HepG2 (cell line): ENCODE measurements at regions not wholly inside any gene's neighbourhood (a gene's known extent, or its start where the extent isn't known, plus 50 kb on each side); places are given as distances from the start of the nearest gene placed in this dataset.

ENCODE experiments used
- ATAC-seq: fragments of 200-7000 bp; cut with Tn5 transposase; 3 replicates; pipeline ENCODE4 v1.9.1; 2020; ENCODE audit warnings: mild to moderate bottlenecking, moderate library complexity
- BruUV-seq: library from RNA; stranded (reverse); fragments of 400-500 nt; replicated peaks from 2 replicates; lab custom pipeline; 2021; lab: Mats Ljungman, UMichigan
- CTCF ChIA-PET: fragments of 300-600 bp; formaldehyde crosslinking; extraction: SDS; loops from one replicate; lab custom pipeline; 2021; ENCODE audit warnings: low total read pairs, inconsistent platforms, low intra/inter-chr PET ratio; lab: Yijun Ruan, JAX
- POLR2A ChIA-PET: fragments of 350-600 bp; sonication (Branson Sonifier 250); formaldehyde crosslinking; loops from one replicate; lab custom pipeline; 2020; ENCODE audit warnings: antibody characterized with exemption, inconsistent platforms; lab: Yijun Ruan, JAX
- DNase-seq: peaks from one replicate; pipeline ENCODE4 v3.0.0-alpha.2; 2015; ENCODE audit warnings: low spot score
- FAIRE-seq: peaks from 3 replicates; lab custom pipeline; 2011; peaks lifted over from hg19 to GRCh38; lab: Jason Lieb, UNC
- H2AFZ ChIP-seq: one replicate; pipeline ENCODE4 v1.6.1; 2011; ENCODE audit warnings: low read length, inconsistent platforms
- H3K27ac ChIP-seq: fragments of 300-600 bp; 3 replicates; pipeline ENCODE4 v1.8.0; 2011; ENCODE audit warnings: mixed run types, mild to moderate bottlenecking, mixed read lengths, low read length, inconsistent platforms; ENCODE audit not compliant: insufficient read depth; ENCODE audit errors: extremely low read length
- H3K27me3 ChIP-seq, 2 experiments: fragments of 200-600 bp in 1 of 2; 2 replicates in 1 of 2; 3 replicates in 1 of 2; pipeline versions ENCODE4 v1.6.0 to v1.8.0; 2011; ENCODE audit warnings: low read length in 2 of 2, mild to moderate bottlenecking in 2 of 2, moderate library complexity in 2 of 2, inconsistent platforms in 1 of 2; ENCODE audit not compliant: insufficient read depth in 2 of 2, control insufficient read depth in 1 of 2
- H3K36me3 ChIP-seq, 2 experiments: fragments of 200-600 bp in 1 of 2; replicated peaks in 1 of 2; 2 replicates in 1 of 2; 3 replicates in 1 of 2; pipeline versions ENCODE4 v1.5.1 to v1.8.0; 2011; ENCODE audit warnings: low read length in 2 of 2, inconsistent platforms in 1 of 2; ENCODE audit not compliant: insufficient read depth in 2 of 2, control insufficient read depth in 1 of 2
- H3K4me1 ChIP-seq: 2 replicates; pipeline ENCODE4 v1.5.1; 2012; ENCODE audit warnings: low read length, inconsistent platforms; ENCODE audit not compliant: insufficient read depth
- H3K4me2 ChIP-seq: 2 replicates; pipeline ENCODE4 v1.6.0; 2011; ENCODE audit warnings: low read depth, low read length, inconsistent platforms
- H3K4me3 ChIP-seq, 3 experiments: fragments of 200-600 bp in 1 of 3; sonication (generic), shearing (Covaris generic) in 1 of 3; replicated peaks in 1 of 3; 2 replicates each; pipeline ENCODE4 v1.5.1; 2011 to 2016; ENCODE audit warnings: low read length in 3 of 3, inconsistent platforms in 2 of 3, low read depth in 2 of 3, mild to moderate bottlenecking in 2 of 3, control low read depth in 1 of 3, mixed read lengths in 1 of 3; ENCODE audit not compliant: insufficient read depth in 1 of 3
- H3K79me2 ChIP-seq: one replicate; pipeline ENCODE4 v1.6.1; 2011; ENCODE audit warnings: low read length, inconsistent platforms; ENCODE audit not compliant: insufficient read depth
- H3K9ac ChIP-seq: 2 replicates; pipeline ENCODE4 v1.6.0; 2011; ENCODE audit warnings: mild to moderate bottlenecking, low read depth, low read length, inconsistent platforms; ENCODE audit not compliant: insufficient read depth
- H3K9me3 ChIP-seq: 2 replicates; pipeline ENCODE4 v1.5.1; 2012; ENCODE audit warnings: mild to moderate bottlenecking, low read length
- H4K20me1 ChIP-seq: 2 replicates; pipeline ENCODE4 v1.6.0; 2011; ENCODE audit warnings: inconsistent platforms, mild to moderate bottlenecking, low read length, moderate library complexity; ENCODE audit not compliant: insufficient read depth
- E2F1 ChIP-seq: sonication (generic); formaldehyde crosslinking; IDR thresholded peaks from 2 replicates; pipeline ENCODE4 v1.5.0; 2020; ENCODE audit warnings: missing genetic modification reagents
- FOXC1 ChIP-seq: sonication (generic); formaldehyde crosslinking; IDR thresholded peaks from 2 replicates; pipeline ENCODE4 v1.8.0; 2022; ENCODE audit warnings: mild to moderate bottlenecking, missing genetic modification reagents, borderline replicate concordance
- GTF2F1 ChIP-seq: fragments of 150-350 bp; IDR thresholded peaks from 2 replicates; pipeline ENCODE4 v1.6.1; 2014; ENCODE audit warnings: low read length
- GTF3A ChIP-seq: sonication (generic); formaldehyde crosslinking; conservative IDR thresholded peaks from 2 replicates; pipeline ENCODE4 v1.4.0; 2020; ENCODE audit warnings: mild to moderate bottlenecking, missing genetic modification reagents
- THAP7 ChIP-seq: sonication (generic); formaldehyde crosslinking; IDR thresholded peaks from 2 replicates; pipeline ENCODE4 v1.8.1; 2023; ENCODE audit warnings: mild to moderate bottlenecking, missing genetic modification reagents
- YEATS4 ChIP-seq: sonication (generic); formaldehyde crosslinking; IDR thresholded peaks from 2 replicates; pipeline ENCODE4 v1.4.0; 2020; ENCODE audit warnings: missing genetic modification reagents, borderline replicate concordance
- ZFX ChIP-seq: sonication (generic); formaldehyde crosslinking; IDR thresholded peaks from 2 replicates; pipeline ENCODE4 v1.4.0; 2020; ENCODE audit warnings: mild to moderate bottlenecking, low read depth, missing genetic modification reagents, moderate library complexity
- ZMYM3 ChIP-seq: sonication (generic); formaldehyde crosslinking; IDR thresholded peaks from 2 replicates; pipeline ENCODE4 v1.5.1; 2020; ENCODE audit warnings: mild to moderate bottlenecking, missing genetic modification reagents
- ZNF232 ChIP-seq: sonication (generic); formaldehyde crosslinking; IDR thresholded peaks from 2 replicates; pipeline ENCODE4 v1.4.0; 2020; ENCODE audit warnings: missing genetic modification reagents, borderline replicate concordance
- ZNF547 ChIP-seq: sonication (generic); formaldehyde crosslinking; IDR thresholded peaks from 2 replicates; pipeline ENCODE4 v1.5.1; 2020; ENCODE audit warnings: mild to moderate bottlenecking, missing genetic modification reagents
- ZNF878 ChIP-seq: sonication (generic); formaldehyde crosslinking; IDR thresholded peaks from 2 replicates; pipeline ENCODE4 v1.8.1; 2023; ENCODE audit warnings: mild to moderate bottlenecking, missing genetic modification reagents, moderate library complexity
- WGBS: methylation state at CpG from one replicate; pipeline ENCODE4 v1.1.6; 2017; ENCODE audit warnings: low lambda C conversion rate; 5-methylcytosine and 5-hydroxymethylcytosine counted together
- in situ Hi-C: cut with HindIII; loops from 2 replicates; pipeline ENCODE4 v1.10.0; 2017; ENCODE audit warnings: low pct_unique_long_range_greater_than_20kb; ENCODE audit not compliant: extremely low pct_ligation_motif_present
- intact Hi-C: fragments of 100-400 bp; cut with micrococcal nuclease; formaldehyde crosslinking; loops from one replicate; pipeline ENCODE4 v1.10.0; 2022; ENCODE audit not compliant: unreplicated experiment
- TF ChIP-seq, protein P1 (sequence below): sonication (generic); formaldehyde crosslinking; IDR thresholded peaks from 2 replicates; pipeline ENCODE4 v1.8.1; 2022; ENCODE audit warnings: mild to moderate bottlenecking, missing genetic modification reagents
- TF ChIP-seq, protein P2 (sequence below): sonication (generic); formaldehyde crosslinking; IDR thresholded peaks from 2 replicates; pipeline ENCODE4 v1.8.0; 2022; ENCODE audit warnings: missing genetic modification reagents, mild to moderate bottlenecking, moderate library complexity, borderline replicate concordance
- TF ChIP-seq, protein P3 (sequence below): sonication (generic); formaldehyde crosslinking; IDR thresholded peaks from 2 replicates; pipeline ENCODE4 v1.4.0; 2020; ENCODE audit warnings: missing genetic modification reagents

GRCh38 chr10:28147706-28148105 is 148.8 kb upstream of the ODAD2 start (continued):
- no peak for TF ChIP-seq E2F1 (CRISPR knock-in tag)

DNA sequence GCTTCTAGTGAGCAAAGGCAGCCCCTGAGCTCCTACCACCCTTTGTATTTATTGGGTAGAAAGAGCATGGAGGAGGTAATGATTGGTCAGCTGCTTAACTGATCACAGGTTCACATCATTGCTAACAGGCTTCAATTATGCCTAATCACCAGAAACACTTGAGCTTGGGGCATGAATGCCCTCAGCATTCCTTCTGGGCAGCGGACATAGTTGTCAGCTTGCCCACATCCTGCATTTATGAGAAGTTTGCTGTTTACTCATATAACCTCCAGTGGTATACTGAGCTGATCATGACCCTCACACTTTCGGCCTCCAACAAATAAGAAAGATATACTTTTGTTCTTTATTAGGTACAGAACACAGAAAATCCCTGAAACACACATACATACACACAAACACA is 140.3 kb upstream of the ODAD2 start:
- Histone ChIP-seq H3K9me3 (peaks cover 18% of the 10 kb centered on the region), H3K4me1 (no peaks in the 10 kb centered on the region), H3K27ac (no peak overlapping the region), H3K9ac (no peak overlapping the region), H3K27me3 (no peaks in the 10 kb centered on the region), H2AFZ (no peak overlapping the region), H3K4me2 (no peak overlapping the region), H3K36me3 (no peaks in the 10 kb centered on the region)
- POLR2A ChIA-PET, result no interaction called here
- in situ Hi-C loops (no loop called here), intact Hi-C loops (no loop called here)
- DNase-seq, result no peak
- no peak for TF ChIP-seq ZFX (CRISPR knock-in tag)
- no peak for TF ChIP-seq ZNF232 (CRISPR knock-in tag)
- no peak for TF ChIP-seq ZNF878 (CRISPR knock-in tag)
- TF ChIP-seq, protein P1, sequence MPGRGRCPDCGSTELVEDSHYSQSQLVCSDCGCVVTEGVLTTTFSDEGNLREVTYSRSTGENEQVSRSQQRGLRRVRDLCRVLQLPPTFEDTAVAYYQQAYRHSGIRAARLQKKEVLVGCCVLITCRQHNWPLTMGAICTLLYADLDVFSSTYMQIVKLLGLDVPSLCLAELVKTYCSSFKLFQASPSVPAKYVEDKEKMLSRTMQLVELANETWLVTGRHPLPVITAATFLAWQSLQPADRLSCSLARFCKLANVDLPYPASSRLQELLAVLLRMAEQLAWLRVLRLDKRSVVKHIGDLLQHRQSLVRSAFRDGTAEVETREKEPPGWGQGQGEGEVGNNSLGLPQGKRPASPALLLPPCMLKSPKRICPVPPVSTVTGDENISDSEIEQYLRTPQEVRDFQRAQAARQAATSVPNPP (CRISPR knock-in tag), result no peak
- TF ChIP-seq ZNF547, result no peak
- TF ChIP-seq, protein P2, sequence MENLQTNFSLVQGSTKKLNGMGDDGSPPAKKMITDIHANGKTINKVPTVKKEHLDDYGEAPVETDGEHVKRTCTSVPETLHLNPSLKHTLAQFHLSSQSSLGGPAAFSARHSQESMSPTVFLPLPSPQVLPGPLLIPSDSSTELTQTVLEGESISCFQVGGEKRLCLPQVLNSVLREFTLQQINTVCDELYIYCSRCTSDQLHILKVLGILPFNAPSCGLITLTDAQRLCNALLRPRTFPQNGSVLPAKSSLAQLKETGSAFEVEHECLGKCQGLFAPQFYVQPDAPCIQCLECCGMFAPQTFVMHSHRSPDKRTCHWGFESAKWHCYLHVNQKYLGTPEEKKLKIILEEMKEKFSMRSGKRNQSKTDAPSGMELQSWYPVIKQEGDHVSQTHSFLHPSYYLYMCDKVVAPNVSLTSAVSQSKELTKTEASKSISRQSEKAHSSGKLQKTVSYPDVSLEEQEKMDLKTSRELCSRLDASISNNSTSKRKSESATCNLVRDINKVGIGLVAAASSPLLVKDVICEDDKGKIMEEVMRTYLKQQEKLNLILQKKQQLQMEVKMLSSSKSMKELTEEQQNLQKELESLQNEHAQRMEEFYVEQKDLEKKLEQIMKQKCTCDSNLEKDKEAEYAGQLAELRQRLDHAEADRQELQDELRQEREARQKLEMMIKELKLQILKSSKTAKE (CRISPR knock-in tag), result no peak
- TF ChIP-seq, protein P3, sequence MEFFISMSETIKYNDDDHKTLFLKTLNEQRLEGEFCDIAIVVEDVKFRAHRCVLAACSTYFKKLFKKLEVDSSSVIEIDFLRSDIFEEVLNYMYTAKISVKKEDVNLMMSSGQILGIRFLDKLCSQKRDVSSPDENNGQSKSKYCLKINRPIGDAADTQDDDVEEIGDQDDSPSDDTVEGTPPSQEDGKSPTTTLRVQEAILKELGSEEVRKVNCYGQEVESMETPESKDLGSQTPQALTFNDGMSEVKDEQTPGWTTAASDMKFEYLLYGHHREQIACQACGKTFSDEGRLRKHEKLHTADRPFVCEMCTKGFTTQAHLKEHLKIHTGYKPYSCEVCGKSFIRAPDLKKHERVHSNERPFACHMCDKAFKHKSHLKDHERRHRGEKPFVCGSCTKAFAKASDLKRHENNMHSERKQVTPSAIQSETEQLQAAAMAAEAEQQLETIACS (CRISPR knock-in tag), result no peak
- no peak for TF ChIP-seq GTF2F1
- no peak for TF ChIP-seq GTF3A (CRISPR knock-in tag)
- TF ChIP-seq ZMYM3 (CRISPR knock-in tag), result no peak
- no peak for TF ChIP-seq YEATS4 (CRISPR knock-in tag)
- TF ChIP-seq THAP7 (CRISPR knock-in tag), result no peak
- no peak for TF ChIP-seq FOXC1 (CRISPR knock-in tag)
- TF ChIP-seq, all 625 proteins: peak for 0
- FAIRE-seq (no peak), ATAC-seq (no peak)
- H4K20me1 ChIP-seq, result no peaks in the 10 kb centered on the region
- no peaks in the 10 kb centered on the region for H3K79me2 ChIP-seq
- no TSS peak for BruUV-seq
- no peak overlapping the region for H3K4me3 ChIP-seq
- WGBS, result 70% methylated on average over 2 of the region's 2 CpGs
- CTCF ChIA-PET, result no interaction called here
